NCI-H1436 (cell line): ENCODE measurements at regions not wholly inside any gene's neighbourhood (a gene's known extent, or its start where the extent isn't known, plus 50 kb on each side); places are given as distances from the start of the nearest gene placed in this dataset.
"Not testable (repeated sequence)": the region's sequence is repeated elsewhere in the genome, so short reads cannot be mapped to it uniquely, and the experiment has no call there.

Source experiments
- DNase-seq: peaks from one replicate; lab custom pipeline; 2025; lab: John Stamatoyannopoulos, UW

- DNase-seq, result no peak
Observed at GRCh38 chr17:68780596-68780995, 174.6 kb downstream of the ABCA8 start.

- DNase-seq, result no peak
Observed at GRCh38 chr17:68778726-68779125, 176.5 kb downstream of the ABCA8 start.

DNA sequence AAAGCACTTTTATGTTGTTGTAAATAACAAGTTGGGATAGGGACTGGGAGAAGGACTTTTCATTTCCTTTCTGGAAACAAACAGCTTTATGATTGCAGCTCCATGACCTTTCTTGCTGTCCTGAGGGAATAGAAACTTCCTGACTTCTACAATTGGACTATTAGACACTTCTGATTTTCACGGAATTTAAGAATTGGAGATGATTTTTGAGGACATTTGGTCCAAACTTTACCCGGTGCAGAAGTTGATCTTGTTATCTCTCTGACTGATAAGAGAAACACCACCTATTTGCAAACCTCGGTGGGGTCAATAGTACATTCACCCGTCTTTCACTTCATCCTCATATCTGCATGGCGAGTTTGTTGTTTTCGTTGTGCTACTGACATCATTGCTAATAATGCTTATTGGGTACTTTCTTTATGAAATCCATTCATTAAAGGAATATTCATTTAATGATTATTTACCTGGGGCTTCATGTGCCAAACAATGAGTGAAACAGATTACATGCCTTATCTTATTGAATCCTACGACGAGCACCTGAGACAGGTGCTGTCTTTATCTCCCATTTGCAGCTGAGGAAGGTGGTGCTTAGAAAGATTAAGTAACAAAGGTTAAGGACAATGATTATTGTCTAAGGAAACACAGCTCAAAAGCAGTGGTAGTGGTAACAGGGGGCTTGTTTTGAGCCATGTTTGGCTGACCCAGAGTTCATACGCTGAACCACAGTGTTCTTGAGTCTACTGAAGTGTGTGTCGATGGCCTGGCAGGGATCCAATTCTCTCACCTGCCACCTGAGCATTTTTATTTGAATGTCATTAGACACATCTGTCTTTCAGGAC lies 176.9 kb upstream of the FAM20A start:
- peak; percentile 59 for DNase-seq

DNA sequence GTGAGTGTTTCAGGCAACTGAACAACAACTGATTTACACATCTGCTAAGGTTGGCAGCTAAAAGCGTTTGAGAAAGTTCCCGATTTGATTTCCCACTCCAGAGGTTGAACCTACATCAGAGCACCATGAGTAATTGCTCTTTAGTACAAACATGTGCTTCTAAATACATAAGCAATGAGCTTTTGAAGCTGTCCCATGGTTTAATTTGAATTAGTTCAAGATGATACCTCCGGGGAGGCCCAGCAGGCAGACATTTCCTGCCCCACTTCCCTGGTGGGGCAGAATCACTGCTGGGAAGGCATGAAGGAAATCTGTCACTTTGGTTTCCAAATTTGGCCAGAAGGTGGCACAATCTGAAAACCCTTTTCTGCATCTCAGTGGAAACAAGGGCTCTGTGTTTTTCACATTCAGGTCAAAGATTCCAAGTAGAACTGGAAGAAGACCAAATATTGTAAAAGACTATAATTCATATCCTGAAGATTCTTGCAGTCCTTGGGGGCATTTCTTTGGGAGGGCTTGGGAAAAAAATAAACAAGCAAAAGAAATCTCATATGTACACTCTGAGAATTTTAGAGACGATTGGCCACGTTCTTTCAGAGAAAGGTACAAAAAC lies 176.2 kb upstream of the FAM20A start:
- DNase-seq, result peak; percentile 51

- DNase-seq, result no peak
Observed at GRCh38 chr17:68776451-68776850, 175.3 kb upstream of the FAM20A start.

DNA sequence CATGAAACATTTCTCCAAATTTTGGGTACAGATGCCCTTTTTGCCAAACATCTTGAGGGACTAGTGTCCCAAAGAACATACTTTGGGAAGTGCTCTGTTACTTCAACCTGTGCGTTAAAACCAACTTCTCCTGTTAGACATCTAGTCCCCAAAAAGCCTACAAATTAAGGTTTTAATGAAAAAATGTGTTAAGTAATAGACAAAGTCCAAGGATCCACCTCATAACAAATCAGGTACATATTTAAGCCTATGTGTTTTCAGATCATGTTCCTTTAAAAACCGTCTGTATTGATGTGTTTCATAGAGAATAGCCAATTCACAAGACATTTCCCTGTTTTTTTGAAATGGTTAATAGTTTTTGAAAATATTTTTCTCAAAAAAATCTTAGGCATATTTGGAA lies 174.8 kb upstream of the FAM20A start:
- no peak for DNase-seq

DNA sequence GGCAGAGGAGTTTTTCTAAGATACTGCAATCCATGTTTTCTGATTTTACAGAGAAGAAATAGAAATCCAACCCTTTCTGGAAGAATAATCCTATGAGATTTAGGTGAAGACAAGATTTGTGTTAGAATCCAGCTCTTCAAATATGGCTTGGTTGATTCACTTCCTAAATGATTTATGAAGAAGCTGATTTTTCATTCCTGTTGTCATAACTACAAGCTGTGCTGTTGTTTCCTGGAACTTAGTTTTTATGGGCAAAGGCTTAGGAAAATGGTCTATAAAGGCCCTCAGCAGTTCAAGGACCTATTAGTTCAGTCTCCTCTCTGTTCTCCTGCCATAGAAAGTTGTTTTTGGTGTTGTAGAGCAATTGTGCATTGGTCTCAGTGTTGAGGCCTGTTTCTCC lies 174.2 kb upstream of the FAM20A start:
- no peak for DNase-seq

- peak; percentile 53 for DNase-seq
Observed at GRCh38 chr17:68771867-68772515, 170.8 kb upstream of the FAM20A start.

DNA sequence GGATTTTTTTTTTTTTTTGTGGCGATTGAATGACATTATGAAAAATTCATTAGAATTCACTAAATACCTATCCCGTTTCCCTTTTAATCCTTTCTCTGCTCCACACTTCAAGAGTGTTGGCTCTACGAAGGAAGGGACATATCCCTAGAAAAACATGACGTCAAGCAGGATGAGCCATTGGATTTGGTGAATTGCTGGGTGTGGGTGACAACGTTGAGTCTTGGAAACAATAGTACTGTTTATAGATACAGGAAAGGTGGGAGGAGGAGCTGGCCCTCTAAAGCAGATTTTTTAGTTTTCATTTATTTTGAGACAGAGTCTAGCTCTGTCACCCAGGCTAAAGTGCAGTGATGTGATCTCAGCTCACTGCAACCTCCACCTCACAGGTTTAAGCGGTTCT lies 167.6 kb upstream of the FAM20A start:
- DNase-seq, result no peak

- DNase-seq, result no peak
Observed at GRCh38 chr17:68766640-68767039, 165.5 kb upstream of the FAM20A start.

GRCh38 chr17:68763562-68763961 lies 162.4 kb upstream of the FAM20A start:
- no peak for DNase-seq

GRCh38 chr17:68762911-68763310 lies 161.7 kb upstream of the FAM20A start:
- DNase-seq, result no peak

DNA sequence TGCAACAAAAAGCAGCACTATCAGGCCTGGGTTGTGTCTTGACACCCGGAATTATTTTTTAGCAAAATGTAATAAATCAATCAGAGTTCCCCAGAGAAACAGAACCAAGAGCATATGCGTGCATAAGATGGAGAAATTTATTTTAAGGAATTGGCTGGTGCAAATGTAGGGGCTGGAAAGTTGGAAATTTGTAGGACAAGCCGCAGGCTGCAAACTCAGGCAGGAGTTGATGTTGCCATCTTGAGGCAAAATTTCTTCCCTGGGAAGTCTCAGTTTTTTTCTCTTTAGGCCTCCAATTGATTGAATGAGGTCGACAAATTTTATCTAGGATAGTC lies 158.9 kb upstream of the FAM20A start:
- no peak for DNase-seq

- DNase-seq, result peak; percentile 92
Observed at GRCh38 chr17:68759343-68760140, 158.4 kb upstream of the FAM20A start.

GRCh38 chr17:68759002-68759342 lies 157.8 kb upstream of the FAM20A start:
- no peak for DNase-seq

- not testable (repeated sequence) for DNase-seq
Observed at GRCh38 chr17:68757866-68758757, 156.9 kb upstream of the FAM20A start.

DNA sequence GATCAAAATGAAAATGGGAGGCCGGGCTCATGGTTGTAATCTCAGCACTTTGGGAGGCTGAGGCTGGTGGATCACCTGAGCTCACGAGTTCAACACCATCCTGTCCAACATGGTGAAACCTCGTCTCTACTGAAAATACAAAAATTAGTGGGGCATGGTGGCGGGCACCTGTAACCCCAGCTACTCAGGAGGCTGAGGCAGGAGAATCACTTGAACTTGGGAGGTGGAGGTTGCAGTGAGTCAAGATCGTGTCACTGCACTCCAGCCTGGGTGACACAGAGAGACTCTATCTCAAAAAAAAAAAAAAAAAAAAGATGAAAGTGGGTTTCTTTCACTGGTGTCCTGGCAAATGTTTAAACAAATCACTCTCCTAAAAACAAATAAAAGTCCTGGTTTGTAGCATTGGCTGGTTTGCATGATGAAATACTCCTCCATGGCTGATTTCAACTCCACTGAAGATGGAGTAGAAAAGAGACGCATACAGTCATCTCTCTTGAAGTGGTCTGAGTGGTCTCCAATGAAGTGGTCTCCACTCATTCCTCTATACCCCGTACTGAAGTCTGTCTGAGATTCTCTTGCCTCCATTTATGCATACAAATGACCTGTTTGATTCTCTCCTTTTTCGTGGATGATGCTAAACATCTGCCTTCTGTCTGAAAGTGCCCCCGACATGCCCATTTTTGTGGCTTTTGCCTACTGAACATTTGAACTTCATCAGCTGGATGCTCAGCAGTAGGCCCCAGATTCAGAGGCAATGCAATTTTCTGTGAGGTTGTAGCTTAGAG lies 153.0 kb upstream of the FAM20A start:
- DNase-seq, result no peak

GRCh38 chr17:68750208-68750562 lies 149.0 kb upstream of the FAM20A start:
- no peak for DNase-seq

DNA sequence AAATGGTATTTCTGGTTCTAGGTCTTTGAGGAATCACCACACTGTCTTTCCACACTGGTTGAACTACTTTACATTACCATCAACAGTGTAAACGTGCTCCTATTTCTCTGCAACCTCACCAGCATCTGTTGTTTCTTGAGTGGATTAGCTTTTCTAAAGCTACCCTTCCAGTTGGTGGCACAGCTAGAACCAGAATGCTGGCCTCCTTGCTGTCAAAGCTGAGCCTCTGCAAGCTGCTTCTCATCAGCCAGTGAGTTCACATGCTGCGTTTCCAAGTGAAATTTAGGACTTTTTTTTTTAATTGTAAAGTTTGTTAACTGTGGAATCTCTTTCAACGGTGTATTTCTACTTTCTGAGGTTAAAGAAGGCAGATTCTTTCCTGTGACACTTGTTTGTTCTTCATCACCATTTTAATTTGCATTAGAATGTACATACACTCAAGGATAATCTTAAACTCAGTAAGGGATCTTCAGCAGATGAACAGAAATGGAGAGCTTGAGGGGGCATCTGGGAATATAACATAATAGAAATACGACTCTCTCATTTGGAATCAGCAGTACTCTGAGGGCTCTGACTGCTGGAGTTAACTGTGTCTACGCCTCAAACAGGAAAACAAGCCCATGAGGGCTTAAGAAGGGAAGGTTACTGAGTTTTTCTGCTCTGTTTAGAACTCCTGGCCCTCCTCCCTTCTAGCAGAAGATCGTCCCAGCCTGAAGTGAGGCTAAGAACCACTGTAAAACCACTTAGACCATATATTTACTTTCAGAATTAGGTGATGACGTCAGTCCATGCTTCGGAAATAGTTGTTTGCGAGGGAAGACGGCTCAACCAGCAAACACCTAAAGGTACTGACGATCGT lies 148.4 kb upstream of the FAM20A start:
- DNase-seq, result no peak

GRCh38 chr17:68748381-68748780 lies 147.2 kb upstream of the FAM20A start:
- DNase-seq, result no peak
